SK-N-SH treated with all-trans-retinoic acid at 6 μM for 48 hours (cell line): ENCODE measurements at regions not wholly inside any gene's neighbourhood (a gene's known extent, or its start where the extent isn't known, plus 50 kb on each side); places are given as distances from the start of the nearest gene placed in this dataset.

Experiments used
- ESRRG ChIP-seq: fragments of 250-450 bp; sonication (Bioruptor Pico); IDR thresholded peaks from 2 replicates; pipeline ENCODE4 v1.6.1; 2021; ENCODE audit warnings: mild to moderate bottlenecking
- ISL1 ChIP-seq: fragments of 250-450 bp; sonication (Bioruptor Pico); IDR thresholded peaks from 2 replicates; pipeline ENCODE4 v2.1.2; 2022; ENCODE audit warnings: mild to moderate bottlenecking, moderate library complexity
- ZC3H10 ChIP-seq: fragments of 250-450 bp; sonication (Bioruptor Pico); IDR thresholded peaks from 2 replicates; pipeline ENCODE4 v1.5.1; 2021; ENCODE audit warnings: mild to moderate bottlenecking, moderate library complexity
- TF ChIP-seq, protein P1 (sequence below): fragments of 250-450 bp; sonication (Bioruptor Pico); IDR thresholded peaks from 2 replicates; pipeline ENCODE4 v1.5.0; 2020; ENCODE audit warnings: mild to moderate bottlenecking, moderate library complexity

DNA sequence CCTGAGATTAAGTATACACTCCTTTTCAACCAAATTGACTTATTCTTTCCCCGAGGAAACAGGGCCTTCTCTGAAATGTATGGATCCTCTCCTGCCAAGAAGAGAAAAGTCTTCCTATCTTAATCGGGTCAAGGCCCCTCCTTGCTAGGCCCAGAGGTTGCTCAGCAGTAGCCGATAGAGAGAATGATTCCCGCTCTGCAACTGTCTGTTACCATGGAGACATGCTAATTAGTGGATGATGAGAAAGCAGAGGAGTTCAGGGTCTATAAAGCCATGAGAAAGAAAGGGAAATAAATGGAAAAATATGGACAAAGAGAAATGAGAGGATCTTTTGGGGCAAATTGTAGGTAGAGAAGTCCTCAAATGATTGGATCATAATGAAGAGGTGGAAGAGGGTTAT, 103.5 kb downstream of the POU4F1 start:
- TF ChIP-seq, protein P1, sequence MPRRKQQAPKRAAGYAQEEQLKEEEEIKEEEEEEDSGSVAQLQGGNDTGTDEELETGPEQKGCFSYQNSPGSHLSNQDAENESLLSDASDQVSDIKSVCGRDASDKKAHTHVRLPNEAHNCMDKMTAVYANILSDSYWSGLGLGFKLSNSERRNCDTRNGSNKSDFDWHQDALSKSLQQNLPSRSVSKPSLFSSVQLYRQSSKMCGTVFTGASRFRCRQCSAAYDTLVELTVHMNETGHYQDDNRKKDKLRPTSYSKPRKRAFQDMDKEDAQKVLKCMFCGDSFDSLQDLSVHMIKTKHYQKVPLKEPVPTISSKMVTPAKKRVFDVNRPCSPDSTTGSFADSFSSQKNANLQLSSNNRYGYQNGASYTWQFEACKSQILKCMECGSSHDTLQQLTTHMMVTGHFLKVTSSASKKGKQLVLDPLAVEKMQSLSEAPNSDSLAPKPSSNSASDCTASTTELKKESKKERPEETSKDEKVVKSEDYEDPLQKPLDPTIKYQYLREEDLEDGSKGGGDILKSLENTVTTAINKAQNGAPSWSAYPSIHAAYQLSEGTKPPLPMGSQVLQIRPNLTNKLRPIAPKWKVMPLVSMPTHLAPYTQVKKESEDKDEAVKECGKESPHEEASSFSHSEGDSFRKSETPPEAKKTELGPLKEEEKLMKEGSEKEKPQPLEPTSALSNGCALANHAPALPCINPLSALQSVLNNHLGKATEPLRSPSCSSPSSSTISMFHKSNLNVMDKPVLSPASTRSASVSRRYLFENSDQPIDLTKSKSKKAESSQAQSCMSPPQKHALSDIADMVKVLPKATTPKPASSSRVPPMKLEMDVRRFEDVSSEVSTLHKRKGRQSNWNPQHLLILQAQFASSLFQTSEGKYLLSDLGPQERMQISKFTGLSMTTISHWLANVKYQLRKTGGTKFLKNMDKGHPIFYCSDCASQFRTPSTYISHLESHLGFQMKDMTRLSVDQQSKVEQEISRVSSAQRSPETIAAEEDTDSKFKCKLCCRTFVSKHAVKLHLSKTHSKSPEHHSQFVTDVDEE (CRISPR knock-in tag) = no peak
- no peak for TF ChIP-seq ISL1 (CRISPR knock-in tag)
- TF ChIP-seq ESRRG (CRISPR knock-in tag) = no peak
- TF ChIP-seq ZC3H10 (CRISPR knock-in tag) = no peak
